GM21423 (cell line): ENCODE measurements at regions not wholly inside any gene's neighbourhood (a gene's known extent, or its start where the extent isn't known, plus 50 kb on each side); places are given as distances from the start of the nearest gene placed in this dataset.
"Not testable (repeated sequence)": the region's sequence is repeated elsewhere in the genome, so short reads cannot be mapped to it uniquely, and the experiment has no call there.

ENCODE experiments used
- ATAC-seq: cut with Tn5 transposase; IDR thresholded peaks from one replicate; pipeline ENCODE4 v1.9.1; 2021; ENCODE audit warnings: mild to moderate bottlenecking, moderate library complexity; ENCODE audit not compliant: unreplicated experiment

DNA sequence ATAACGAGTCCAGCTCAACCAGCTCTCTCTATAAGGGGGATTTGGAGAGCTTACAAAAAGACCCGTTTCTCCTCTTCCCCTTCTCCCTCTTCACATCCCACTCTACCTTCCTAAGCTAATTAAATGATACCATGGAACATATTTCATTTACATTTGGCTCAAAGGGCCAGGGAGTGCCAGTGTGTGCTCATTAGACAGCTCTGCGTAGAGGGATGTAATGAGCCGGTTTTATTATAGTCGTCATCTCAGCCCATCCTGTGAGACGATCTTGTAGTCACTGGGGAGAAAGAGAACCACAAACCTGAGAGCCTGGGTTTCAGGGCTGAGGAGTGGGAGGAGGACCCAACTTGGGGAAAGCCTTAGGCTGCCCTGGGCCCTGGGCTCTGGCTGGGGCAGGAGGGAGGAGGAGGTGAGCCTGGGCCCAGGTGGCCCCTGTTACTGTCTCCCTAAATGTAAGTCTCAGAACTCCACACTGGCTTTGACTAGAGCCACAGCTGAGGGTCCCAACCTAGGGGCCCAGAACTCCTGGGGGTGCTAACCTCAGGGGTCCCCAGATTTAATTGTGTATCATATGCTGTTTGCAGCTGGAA, 354.6 kb downstream of the MATN1 start:
- ATAC-seq: no peak

DNA sequence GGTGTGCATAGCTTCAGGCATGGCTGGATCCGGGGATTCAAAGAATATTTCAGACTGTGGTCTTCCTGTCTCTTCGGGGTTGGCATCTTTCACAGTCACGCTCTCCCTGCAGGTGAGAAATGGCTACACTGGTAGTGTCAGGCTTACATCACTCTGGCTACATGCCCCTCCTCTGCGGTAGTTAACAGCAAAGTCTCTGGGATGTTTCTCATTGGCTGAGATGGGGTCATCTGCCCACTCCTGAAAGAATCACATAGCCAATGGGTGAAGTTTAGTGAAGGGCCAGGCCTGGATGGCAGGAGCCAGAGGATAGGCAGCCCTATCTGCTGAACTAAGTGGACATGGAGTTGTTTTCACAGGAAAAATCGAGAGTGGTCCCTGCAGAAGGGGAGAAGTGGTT, 356.5 kb downstream of the MATN1 start:
- no peak for ATAC-seq

DNA sequence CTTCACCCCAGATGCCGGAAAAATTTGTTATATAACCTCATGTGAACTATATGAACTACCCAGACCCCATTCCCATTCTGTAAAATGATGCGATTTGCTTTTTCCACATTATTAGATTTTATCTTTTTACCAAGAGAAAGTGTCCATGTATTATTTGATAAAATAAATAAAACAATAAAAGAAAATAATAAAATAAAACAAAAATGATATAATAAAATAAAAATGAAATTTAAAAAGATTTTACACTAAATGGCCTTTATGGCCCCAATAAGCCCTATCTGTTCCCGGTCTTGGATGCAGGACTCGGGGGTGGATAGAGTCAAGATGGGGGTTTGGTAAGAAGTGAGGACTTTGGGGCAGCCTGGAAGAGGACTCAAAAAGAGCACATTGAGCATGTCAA, 357.2 kb downstream of the MATN1 start:
- no peak for ATAC-seq

DNA sequence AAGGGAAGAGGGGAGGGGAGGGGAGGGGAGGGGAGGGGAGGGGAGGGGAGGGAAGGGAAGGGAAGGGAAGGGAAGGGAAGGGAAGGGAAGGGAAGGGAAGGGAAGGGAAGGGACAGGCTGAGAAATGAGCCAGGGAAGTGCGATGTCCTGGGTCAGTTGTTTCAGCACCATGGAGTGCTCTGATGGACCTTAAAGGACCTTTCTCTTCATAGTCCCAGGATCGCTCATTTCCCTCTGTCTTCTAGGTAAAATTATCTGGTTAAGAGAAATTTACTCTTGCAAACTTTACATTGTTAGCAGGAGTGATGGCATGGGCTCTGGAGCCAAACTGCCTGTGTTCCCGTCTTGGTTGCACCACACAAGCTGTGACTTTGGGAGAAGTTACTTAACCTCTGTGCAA, 357.8 kb downstream of the MATN1 start:
- ATAC-seq: no peak

DNA sequence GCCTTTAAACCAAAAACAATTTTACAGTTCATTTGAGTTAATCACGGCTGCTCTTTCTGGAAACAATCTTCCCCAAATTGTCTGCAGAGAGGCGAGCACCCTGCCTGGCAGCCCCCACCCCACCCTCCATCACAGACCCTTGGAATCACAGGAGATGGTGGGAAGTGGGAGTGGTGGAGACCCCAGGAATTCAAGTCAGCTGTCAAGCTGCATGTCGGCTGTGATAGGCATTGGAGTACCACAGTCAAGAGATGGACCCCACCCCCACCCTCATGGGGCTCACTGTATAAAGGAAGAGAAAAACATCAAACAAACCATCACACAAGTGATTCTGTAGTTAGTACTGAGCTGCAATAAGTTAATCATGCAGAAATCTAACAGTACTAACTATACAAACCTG, 360.4 kb downstream of the MATN1 start:
- ATAC-seq: no peak

DNA sequence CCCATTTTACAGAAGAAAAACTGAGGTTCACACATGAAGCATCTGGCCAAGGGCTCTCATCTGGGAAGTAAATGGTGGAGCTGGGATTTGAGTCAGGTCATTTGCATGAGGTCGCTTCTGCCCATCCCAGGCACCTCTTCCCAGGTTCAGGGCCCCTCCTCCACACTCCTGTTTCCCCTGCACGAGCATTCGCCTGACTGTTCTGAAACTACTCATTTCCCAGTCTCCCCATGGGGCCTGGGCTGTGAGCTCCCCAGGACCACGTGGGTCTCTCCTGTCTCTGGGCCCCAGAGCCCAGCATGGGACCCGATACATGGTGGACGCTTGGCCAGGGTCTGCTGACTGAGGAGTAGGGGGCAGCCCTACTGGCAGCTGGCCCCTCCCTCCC, 360.8 kb downstream of the MATN1 start:
- no peak for ATAC-seq

DNA sequence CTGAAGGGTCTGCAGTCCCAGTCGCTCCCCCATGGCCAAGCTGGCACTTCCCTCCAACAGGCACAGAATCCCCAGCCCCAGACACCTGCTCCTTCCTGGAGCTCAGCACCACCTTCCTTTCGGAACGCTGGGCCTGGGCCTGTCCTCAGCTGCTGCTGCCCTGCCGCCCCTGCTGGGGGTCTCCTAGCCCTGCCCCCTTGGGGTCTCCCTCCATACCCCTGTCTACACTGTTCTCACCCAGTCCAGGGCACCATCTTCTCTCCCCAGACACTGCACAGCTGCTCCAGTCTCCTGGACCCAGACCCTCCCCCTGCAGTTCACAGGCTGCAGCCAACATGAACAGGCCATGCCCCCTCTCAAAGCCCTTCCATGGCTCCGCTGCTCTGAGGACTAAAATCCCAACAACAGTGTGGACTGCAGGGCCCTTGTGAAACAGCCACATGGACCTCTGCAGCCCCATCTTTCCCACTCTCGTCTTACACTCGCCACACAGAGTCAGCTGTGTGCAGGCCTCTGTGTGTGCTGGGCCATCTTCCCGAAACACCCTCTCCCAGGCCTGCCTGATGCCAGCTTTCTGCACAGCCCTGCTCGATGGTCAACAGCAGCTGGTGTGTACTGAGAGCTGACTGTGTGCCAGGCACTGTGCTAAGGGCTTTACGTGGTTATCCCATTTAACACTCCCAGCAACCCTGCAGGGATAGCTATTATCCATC, 361.3 kb downstream of the MATN1 start:
- ATAC-seq: not testable (repeated sequence)

DNA sequence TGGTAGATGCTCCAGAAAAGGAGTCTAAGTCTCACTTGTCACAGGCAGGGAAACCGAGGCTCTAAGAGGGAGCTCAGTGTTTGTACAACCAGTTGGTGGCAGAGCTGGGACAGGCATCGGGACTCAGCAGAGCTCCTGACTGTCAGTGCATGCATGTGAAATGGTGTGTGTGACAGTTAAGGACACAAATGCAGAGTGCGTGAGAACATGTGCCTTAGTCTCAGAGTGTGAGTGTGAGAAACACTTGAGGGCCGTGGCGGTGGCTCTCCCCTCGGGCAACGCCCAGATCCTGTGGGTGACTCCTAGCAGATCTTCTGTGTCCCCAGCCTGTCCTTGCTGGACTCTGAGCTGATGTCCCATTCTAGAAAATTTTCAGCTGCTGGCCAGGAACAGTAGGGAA, 362.6 kb downstream of the MATN1 start:
- no peak for ATAC-seq

DNA sequence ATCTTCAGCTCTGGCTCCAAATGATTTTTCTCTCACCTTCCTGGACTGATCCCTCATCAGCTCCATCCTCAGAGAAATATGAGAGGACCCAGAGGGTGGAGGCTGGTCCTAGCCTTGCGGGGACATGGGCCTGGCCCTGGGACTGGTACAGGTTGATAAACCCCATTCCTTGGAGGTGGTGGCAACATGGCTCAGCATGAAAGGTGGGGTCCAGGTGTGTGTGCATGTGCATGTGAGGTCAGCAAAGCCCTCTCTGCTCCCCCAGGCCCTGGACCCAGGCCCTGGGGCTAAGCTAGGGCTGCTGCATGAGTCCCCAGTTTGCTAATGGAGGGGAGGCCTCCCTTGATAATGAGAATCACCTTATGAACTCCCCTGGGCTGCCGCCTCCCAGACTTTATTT, 363.1 kb downstream of the MATN1 start:
- no peak for ATAC-seq

DNA sequence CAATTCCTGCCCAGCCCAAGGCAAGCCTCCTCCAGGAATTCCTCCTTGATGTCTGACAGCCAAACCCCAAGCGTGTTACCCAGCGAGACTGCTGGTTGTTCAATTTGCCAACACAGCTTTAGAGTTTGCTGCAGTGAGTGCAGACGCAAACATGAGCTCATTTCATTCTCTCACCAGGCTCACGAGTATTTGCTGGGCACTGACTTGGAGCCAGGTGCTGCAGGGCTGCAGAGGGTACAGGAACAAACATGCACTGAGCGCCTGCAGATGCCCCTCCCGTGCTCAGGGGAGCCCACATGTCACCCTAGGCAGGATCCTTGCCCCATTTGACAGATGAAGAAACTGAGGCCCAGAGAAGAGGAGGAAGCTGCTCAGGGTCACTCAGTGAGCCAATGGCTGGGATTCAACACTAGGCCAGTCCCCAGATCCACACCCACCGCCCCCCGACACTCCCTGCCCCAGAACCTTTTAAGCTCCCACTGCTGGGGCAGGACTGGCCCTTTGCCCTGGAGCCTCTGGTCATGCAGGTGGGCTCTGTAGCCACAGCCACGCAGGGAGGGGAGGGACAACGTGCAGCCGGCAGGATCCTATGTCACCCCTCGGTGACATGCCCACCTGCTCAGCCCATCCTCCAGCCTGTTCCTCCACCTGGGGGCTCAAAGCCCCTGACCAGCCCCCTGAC, 363.7 kb downstream of the MATN1 start:
- ATAC-seq: no peak

DNA sequence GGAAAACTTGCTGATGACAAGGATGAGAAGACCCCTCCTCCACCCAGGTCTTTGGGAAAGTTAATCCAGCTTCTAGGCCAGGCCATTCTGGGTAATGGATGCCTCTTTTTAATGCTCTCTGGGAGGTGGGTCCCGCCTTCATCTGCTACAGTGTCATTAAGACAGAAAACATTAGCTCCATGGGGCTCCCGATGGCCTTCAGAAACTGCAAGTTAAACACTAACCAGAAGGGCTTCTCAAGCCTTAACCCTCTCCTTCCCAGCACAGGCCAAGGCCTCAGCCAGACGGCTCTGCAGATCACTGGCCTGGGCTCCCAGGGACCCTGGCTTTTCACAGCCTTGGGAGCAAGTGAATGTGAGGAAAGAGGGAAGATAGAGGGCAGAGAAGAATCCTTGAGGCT, 364.9 kb downstream of the MATN1 start:
- no peak for ATAC-seq

DNA sequence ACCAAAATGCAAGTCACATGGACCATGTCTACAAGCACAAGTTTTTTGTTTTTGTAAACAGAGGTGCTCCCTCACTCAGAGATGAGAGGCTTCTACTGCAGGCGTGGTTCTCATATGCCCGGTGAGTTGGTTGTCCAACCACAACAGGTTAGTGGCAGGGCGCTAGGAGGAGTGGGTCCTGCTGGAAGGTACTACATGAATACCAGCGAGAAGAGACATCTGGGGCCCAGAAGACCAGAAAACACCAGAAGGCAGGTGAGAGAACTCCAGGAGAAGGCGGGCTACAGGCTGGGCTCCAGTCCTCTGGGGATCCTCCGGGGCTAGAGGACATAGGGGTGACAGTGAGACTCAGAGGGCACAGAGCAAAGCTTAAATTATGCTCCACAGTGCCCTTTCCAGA, 366.5 kb downstream of the MATN1 start:
- ATAC-seq: no peak

DNA sequence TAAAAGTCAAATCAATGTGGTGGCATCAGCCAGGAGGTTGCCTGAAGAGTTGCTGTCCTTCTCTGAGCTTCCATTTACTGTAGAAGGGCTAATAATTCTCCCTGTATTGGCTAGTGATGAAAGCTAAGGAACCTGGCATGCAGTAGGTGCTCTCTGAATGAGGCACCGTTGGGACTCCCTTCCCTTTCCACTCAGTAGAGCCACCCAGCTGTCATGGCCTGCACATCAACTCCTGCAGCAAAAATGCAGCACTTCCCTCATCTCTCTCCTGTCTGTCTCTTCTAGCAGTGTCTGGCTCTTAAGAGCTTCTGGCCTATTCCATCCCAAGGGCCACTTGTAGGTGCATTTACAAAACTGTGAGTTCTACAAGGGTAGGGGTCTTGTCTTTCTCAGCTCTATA, 369.0 kb downstream of the MATN1 start:
- ATAC-seq: no peak

DNA sequence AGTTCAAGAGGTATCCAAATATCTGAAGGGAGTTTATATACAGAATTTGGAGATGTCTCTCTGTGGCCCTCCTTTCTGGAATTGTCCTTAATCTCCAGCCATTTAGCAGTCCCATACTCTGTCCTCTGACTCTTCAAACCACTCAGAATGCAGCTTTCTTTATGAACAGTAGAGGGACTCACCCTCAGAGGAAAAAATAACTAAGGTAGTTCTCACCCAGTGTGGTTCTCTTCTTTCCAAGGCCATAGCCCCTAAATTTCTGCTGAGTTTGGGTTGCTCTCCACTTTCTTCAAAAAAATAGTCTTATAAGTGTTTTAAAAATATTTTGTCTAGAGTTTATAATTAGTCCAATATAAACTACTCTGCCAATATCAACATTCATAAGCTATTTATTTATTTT, 369.7 kb downstream of the MATN1 start:
- ATAC-seq: no peak

DNA sequence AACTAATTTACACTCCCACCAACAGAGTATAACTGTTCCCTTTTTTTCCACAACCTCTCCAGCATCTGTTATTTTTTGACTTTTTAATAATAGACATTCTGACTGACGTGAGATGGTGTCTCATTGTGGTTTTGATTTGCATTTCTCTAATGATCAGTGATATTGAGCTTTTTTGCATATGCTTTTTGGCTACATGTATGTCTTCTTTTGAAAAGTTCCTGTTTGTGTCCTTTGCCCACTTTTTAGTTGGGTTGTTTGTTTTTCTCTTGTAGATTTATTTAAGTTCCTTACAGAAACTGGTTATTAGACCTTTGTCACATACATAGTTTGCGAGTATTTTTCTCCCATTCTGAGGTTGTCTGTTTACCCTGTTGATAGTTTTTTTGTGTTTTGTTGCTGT, 375.2 kb downstream of the MATN1 start:
- no peak for ATAC-seq

DNA sequence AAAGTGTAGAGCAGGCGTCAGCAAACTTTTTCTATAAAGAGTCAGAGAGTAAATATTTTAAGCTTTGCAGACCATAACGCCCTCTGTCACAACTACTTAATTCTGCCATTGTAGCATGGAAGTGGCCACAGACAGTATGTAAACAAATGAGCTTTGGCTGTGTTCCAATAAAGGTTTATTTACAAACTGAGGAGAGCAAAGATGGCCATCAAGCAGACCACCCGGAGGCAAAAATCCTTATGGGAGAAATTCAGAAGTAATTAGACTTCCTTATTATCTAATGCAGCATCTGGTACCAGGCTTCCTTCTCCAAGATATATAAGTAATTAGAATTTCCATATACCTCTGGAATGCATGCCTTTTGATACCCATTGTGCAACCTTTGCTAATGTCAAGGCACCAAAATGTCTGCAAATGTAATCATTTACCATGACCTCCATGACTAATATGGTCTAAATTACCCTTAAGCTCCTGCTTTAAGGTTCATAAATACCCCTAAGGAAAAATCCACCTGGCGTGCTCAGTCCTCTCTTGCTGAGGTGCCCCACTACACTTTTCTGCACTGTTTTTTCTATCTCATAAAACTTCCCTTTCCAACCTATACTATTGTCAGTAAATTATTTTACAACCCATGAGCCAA, 377.8 kb downstream of the MATN1 start:
- no peak for ATAC-seq

DNA sequence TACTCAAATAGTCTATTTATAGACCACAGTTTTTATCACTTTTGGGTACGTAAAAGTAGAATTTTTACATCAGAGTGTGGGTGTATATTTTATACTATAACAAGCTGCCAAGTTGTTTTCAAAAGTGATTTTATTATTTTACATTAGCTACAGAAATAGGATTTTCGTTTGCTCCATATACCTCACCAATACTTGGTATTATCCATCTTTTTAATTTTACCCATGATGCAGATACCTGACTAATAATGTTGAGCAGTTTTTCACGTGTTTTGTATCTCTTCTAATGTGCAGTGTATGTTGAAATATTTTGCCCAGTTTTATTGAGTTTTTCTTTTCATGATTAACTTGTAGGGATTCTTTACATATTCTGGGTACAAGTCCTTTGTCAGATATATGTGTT, 379.8 kb downstream of the MATN1 start:
- no peak for ATAC-seq

DNA sequence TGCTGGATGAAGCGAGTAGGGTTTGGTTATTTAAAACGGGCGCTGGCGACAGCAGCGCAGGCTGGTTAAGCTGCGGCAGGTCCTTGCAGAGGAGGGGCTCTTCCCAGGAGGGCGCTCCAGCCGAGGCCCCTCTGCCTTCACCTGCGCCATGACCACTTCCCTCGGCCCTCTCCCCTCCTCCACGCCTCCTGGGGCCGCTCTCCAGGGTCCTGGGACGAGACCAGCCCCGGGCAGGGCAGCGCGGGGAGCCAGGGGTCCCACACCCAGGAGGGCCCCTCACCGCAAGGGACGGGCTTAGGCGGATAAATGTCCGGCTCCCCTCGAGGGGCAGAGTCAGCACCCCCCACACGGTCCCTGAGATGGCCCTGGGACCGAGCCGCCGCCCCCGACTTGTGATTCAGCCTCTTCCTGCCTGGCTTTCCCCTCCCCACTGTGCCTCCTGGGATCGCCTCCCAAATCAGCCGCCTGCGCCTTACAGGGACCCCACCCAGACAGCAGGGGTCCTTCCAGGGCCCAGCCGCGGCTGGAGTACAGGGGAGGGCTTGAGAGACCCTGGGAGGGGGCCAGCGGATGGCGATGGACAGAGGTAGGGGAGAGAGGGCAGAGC, 380.7 kb downstream of the MATN1 start:
- no peak for ATAC-seq

DNA sequence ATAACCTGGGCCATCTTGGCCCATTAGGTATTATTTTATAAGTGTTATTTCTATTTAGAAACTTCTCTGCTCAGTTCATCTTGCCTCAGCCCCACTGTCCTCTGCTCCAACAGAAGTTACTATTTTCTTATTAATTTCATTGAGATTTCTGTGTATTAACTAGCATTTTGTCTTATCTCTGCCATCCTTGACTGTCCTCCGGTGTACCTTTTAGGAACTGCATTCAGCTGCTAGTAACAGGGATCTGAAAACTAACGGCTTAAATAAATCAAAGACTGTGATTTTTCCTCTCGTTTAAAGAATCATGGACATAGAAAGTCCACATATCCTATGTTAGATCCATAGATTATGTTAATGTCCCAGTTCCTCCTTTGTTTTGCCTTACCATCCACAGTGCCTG, 382.5 kb downstream of the MATN1 start:
- ATAC-seq: no peak

DNA sequence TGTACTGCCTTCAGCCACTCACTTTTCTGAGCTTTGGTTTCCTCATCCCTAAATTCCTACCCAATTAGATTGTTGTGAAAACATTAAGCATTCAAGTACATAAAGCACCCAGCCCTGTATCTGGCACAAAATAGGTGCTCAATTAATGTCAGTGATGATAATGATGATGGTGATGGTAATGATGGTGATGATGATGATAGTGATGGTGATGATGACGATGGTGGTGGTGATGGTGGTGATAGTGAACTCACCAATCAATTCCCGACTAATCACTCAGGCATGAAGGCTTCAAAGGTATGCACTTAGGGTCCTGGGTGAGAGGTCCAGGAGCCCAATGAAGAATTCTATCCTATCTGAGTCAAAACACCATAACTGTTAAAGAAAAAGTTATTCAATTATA, 383.5 kb downstream of the MATN1 start:
- ATAC-seq: no peak

DNA sequence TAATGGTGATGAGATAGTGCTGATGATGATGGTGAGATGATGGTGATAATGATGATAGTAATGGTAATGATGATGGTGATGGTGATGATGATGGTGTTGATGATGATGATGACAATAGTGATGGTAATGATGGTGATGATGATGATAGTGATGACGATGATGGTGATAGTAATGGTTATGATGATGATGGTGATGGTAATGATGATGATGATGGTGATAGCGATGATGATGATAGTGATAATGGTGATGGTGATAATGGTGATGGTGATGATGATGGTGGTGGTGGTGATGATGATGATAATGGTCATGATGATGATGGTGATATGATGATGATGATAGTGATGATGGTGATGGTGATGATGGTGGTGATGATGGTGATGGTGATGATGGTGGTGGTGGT, 384.6 kb downstream of the MATN1 start:
- ATAC-seq: no peak

DNA sequence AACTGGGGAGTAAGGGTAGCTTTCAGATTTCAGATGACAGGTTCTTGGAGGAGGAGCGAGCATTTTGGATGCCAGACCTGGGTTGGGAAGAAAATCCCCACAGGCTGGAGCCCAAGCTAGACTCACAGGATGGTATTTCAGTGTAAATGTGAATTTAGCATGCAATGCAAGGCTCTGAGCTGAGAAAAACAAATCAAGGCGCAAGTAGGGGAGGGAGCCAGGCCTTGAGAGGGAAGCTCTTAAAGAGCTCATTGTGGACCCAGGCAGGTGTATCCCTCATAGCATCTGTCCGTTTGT, 386.1 kb downstream of the MATN1 start:
- ATAC-seq: no peak
